ENCODE measurements at regions not wholly inside any gene's neighbourhood (a gene's known extent, or its start where the extent isn't known, plus 50 kb on each side); places are given as distances from the start of the nearest gene placed in this dataset.

DNA sequence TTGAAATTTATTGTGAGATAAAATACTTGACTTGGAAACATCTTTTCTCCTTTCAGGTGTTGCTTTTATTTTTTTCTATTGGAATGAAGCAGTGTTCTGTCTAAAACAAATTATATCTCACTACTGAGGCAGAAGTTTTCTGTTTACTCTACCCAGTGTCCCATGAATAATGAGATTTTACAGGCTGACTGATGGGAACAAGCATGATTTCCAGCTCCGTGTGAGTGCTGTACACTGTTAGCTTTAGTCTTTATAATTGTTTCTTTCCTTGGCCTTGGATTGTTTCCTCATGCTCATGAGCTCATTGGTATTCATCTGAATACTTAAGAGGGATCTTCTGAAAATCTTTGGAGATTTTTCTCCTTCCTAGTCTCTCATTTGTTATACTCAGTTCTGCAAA is 2049.5 kb upstream of the PRR20A start:
- TF ChIP-seq, protein P1, sequence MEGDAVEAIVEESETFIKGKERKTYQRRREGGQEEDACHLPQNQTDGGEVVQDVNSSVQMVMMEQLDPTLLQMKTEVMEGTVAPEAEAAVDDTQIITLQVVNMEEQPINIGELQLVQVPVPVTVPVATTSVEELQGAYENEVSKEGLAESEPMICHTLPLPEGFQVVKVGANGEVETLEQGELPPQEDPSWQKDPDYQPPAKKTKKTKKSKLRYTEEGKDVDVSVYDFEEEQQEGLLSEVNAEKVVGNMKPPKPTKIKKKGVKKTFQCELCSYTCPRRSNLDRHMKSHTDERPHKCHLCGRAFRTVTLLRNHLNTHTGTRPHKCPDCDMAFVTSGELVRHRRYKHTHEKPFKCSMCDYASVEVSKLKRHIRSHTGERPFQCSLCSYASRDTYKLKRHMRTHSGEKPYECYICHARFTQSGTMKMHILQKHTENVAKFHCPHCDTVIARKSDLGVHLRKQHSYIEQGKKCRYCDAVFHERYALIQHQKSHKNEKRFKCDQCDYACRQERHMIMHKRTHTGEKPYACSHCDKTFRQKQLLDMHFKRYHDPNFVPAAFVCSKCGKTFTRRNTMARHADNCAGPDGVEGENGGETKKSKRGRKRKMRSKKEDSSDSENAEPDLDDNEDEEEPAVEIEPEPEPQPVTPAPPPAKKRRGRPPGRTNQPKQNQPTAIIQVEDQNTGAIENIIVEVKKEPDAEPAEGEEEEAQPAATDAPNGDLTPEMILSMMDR (IDR thresholded peaks at IDR 0.05): no peak
- TF ChIP-seq POLR2A (IDR thresholded peaks at IDR 0.05): no peak
- no peak overlapping the region for H3K4me3 ChIP-seq
- no peaks in the 10 kb centered on the region for H3K4me1 ChIP-seq
- 33 to 38% methylated on average over 1 of the region's 1 CpG for WGBS, 2 donors
- DNase-seq (no peak), ATAC-seq (no peak)
- no peak overlapping the region for H3K27ac ChIP-seq
- intact Hi-C loops (cut with DNase I): no loop called here
- no peaks in the 10 kb centered on the region for H3K9me3 ChIP-seq
- no peaks in the 10 kb centered on the region for H3K36me3 ChIP-seq (replicated peaks in 1 of 2; ENCODE audit: insufficient read depth in 1 of 2, low read depth in 2 of 2)
- no peaks in the 10 kb centered on the region for H3K27me3 ChIP-seq

DNA sequence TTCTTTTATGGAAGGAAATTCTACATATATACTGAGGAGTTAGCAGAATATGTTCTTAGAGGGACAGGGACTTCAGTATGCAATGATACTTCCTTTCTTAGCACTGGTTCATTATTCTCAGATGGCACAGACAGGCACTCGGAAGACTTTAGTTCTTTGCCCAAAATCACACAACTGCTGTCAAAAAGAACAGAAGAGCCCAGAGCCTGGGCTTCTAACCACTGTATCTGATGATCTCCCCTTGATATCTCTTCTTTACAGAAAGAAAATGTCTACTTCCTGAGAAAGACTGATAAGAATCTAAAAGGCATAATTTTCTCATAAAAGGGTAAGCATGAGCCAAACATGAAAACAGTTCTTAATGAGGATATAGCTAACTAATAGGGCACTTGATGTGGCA is 2034.2 kb upstream of the PRR20A start:
- no peak for TF ChIP-seq POLR2A (IDR thresholded peaks at IDR 0.05)
- TF ChIP-seq, protein P1 (IDR thresholded peaks at IDR 0.05): no peak
- no peak overlapping the region for H3K4me3 ChIP-seq
- no peaks in the 10 kb centered on the region for H3K27me3 ChIP-seq
- H3K36me3 ChIP-seq (replicated peaks in 1 of 2; ENCODE audit: insufficient read depth in 1 of 2, low read depth in 2 of 2): no peaks in the 10 kb centered on the region
- no peak for ATAC-seq
- WGBS, 2 donors: 40 to 88% methylated on average over 1 of the region's 1 CpG
- intact Hi-C loops (cut with DNase I): no loop called here
- DNase-seq: no peak
- H3K4me1 ChIP-seq: no peaks in the 10 kb centered on the region
- H3K27ac ChIP-seq: no peak overlapping the region
- H3K9me3 ChIP-seq: no peaks in the 10 kb centered on the region

- no peaks in the 10 kb centered on the region for H3K9me3 ChIP-seq
- H3K27me3 ChIP-seq: no peaks in the 10 kb centered on the region
- no peaks in the 10 kb centered on the region for H3K36me3 ChIP-seq (replicated peaks in 1 of 2; ENCODE audit: insufficient read depth in 1 of 2, low read depth in 2 of 2)
- H3K27ac ChIP-seq: no peak overlapping the region
- no peak overlapping the region for H3K4me3 ChIP-seq
- ATAC-seq: no peak
- intact Hi-C loops (cut with DNase I): no loop called here
- H3K4me1 ChIP-seq: no peaks in the 10 kb centered on the region
- no peak for DNase-seq
- no peak for TF ChIP-seq POLR2A (IDR thresholded peaks at IDR 0.05)
- TF ChIP-seq, protein P1 (IDR thresholded peaks at IDR 0.05): no peak
Measured at GRCh38 chr13:55120631-55121030, 2020.1 kb upstream of the PRR20A start.

- no peaks in the 10 kb centered on the region for H3K27me3 ChIP-seq
- DNase-seq: no peak
- H3K27ac ChIP-seq: no peak overlapping the region
- intact Hi-C loops (cut with DNase I): no loop called here
- H3K9me3 ChIP-seq: peaks cover 0 to 7% (median 0%) of the 10 kb centered on the region in 3 donors
- 93 to 96% methylated on average over 1 of the region's 1 CpG for WGBS, 2 donors
- no peak for ATAC-seq
- TF ChIP-seq, protein P1 (IDR thresholded peaks at IDR 0.05): no peak
- TF ChIP-seq POLR2A (IDR thresholded peaks at IDR 0.05): no peak
- H3K36me3 ChIP-seq (replicated peaks in 1 of 2; ENCODE audit: insufficient read depth in 1 of 2, low read depth in 2 of 2): no peaks in the 10 kb centered on the region
- H3K4me1 ChIP-seq: no peaks in the 10 kb centered on the region
- H3K4me3 ChIP-seq: no peak overlapping the region
Measured at GRCh38 chr13:55155046-55155445, 1985.7 kb upstream of the PRR20A start.

GRCh38 chr13:55159765-55160164 is 1981.0 kb upstream of the PRR20A start:
- Histone ChIP-seq H3K9me3 (peaks cover 0 to 7% (median 0%) of the 10 kb centered on the region in 3 donors), H3K4me3 (no peak overlapping the region), H3K36me3 (replicated peaks in 1 of 2; ENCODE audit: insufficient read depth in 1 of 2, low read depth in 2 of 2) (no peaks in the 10 kb centered on the region), H3K27me3 (no peaks in the 10 kb centered on the region), H3K27ac (no peak overlapping the region), H3K4me1 (no peaks in the 10 kb centered on the region)
- WGBS, 2 donors: 48 to 60% methylated on average over 4 of the region's 4 CpGs
- TF ChIP-seq, protein P1 (IDR thresholded peaks at IDR 0.05): no peak
- no peak for TF ChIP-seq POLR2A (IDR thresholded peaks at IDR 0.05)
- intact Hi-C loops (cut with DNase I): no loop called here
- ATAC-seq (no peak), DNase-seq (no peak)
